ENCODE measurements at regions not wholly inside any gene's neighbourhood (a gene's known extent, or its start where the extent isn't known, plus 50 kb on each side); places are given as distances from the start of the nearest gene placed in this dataset.
A peak's percentile ranks its signal among the peaks of the same experiment; 100 is the strongest.

DNA sequence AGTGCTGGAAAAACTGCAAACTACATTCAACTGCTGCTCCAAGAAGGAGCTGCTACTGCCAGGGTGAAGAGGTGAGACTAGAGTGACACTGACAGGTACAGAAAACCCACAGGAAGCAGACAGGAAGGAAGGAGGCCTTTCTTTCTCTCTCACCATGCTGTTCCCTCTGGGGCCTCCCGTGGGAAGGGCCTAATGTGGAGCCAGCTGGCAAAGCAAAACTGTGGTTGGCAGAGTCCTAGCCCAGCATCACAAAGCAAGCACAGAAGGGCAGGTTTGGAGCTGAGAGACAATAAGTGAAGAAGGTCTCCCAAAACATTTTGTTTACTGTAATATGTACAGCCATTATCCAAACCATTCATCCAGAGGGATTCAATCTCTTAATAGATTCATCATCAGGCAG is 122.5 kb upstream of the MAX start:
- no peak for DNase-seq (ENCODE audit: low spot score)

GRCh38 chr14:65225299-65226159 is 123.2 kb upstream of the MAX start:
- no peak for DNase-seq (ENCODE audit: low spot score)

- peak; percentile 77 for DNase-seq (ENCODE audit: low spot score)
Observed at GRCh38 chr14:65226824-65227604, 124.7 kb upstream of the MAX start.

DNA sequence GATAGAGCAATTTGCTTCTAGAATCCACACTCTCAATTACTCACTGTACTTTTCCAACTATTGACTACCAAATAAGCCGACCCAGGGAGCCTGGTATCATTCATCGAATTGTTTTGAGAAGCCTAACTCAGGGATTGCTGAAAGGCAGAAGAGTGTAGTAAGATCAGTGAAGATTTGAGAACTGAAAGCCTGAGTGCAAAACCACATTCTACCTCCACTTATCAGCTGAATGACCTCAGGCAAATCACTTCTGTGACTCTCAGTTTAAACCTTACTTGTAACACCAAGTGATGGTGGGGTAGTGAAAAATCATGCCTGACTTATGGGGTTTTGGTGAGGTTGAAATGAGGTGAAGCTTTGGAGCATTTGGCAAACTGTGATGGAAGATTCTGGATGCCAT is 126.1 kb upstream of the MAX start:
- no peak for DNase-seq (ENCODE audit: low spot score)

DNA sequence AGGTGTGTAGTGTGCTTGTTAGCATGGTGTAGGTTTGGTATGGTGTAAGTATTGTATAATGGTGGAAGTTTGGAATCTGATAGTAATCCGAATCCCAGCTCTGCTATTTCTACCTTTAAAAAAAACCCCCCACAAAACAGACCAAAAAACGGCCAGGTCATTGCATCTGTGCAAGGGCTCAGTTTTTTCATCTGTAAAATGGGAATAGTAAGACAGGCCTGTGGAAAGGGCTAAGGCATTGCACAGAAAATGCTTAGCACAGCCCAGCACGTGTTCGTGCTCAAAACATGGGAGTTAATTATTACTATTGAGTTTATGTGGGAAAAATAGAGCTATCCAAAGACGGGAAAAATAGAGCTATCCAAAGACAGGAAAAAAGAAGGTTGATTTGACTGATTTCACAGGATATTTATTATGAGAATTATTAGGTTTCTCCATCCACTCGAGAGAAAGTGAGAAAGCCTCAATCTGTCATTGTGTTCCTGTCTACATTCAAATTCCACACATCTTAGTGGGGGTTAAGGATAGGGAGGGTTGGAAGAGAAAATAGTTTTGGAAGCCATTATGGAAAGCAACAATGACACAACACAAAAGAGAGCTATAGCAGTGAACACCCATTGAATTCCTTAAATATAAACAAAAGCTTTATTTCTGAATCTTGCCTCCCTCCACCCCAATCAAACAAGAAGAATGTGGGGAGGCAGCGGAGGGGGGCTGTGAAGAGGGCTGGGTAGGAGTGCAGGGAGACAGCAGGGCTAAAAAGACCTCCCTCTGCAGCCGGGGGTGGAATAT is 126.8 kb upstream of the MAX start:
- no peak for DNase-seq (ENCODE audit: low spot score)

- DNase-seq (ENCODE audit: low spot score): peak; percentile 52
Observed at GRCh38 chr14:65229748-65230728, 127.7 kb upstream of the MAX start.

DNA sequence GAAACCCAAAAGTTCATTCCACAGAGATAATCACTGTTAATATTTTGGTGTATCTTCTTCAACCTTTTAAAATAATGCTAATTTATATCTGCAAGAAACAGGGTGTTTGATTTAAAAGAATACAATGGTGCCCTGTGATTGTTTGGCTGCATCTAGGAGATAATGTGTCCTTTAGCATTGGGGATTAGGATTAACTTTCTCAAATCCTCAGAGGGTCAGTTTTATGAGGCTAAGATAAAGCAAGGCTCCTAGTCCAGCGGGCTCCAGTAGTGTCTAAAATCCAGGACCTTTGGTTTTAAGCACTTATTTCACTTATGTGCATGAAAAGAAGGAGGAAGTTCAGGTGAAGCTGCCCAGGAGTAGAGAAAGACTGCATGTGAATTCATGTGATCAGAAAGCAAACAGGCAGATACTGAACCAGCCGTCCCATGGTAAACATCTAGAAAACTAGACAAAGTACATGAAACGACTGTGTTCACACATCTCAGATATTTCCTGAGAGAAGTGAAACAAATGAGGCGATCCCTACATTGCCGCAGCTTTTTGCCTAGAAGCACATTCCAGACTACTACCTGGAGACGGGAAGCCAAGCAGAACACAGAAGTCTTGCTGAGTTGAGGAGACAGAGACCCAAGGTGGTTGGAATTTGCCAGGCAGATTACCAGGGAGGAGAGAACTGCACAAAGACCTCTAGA is 129.1 kb upstream of the MAX start:
- no peak for DNase-seq (ENCODE audit: low spot score)

- DNase-seq (ENCODE audit: low spot score): no peak
Observed at GRCh38 chr14:65234752-65235361, 132.5 kb upstream of the MAX start.

GRCh38 chr14:65237023-65237814 is 134.9 kb upstream of the MAX start:
- no peak for DNase-seq (ENCODE audit: low spot score)

DNA sequence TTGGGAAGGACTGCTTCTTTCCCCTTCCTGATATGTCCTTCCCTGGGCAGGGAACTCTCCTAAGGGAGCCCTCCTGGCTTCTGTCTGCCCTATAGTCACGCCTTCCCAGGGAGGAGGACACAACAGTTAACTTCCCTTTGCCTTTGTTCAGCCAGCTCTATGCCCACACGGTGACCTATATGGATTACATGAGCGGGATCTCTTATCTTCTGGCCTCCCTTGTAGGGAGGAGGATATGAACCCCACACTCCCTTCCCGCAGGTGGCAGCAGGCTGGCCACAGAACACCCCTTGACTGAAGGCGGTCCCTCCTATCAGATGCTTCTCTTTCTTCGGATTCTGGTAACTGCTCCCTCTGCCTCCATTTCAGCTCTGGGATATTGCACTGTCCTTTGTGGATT is 135.6 kb upstream of the MAX start:
- no peak for DNase-seq (ENCODE audit: low spot score)

DNA sequence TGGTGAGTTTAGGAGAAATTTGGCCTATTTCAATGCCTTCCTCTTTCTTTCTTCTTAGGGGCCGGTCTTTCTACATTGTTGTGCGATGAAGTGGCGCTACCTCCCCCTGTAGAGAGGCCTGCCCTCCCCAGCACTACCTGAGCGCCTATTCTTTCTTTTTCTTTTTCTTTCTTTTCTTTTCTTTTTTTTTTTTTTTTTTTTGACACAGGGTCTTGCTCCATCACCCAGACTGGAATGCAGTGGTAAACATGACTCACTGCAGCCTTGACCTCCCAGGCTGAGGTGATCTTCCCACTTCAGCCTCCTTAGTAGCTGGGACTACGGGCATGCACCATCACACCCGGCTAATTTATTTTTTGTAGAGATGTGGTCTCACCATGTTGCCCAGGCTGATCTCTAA is 136.1 kb upstream of the MAX start:
- peak; percentile 47 for DNase-seq (ENCODE audit: low spot score)

- DNase-seq (ENCODE audit: low spot score): no peak
Observed at GRCh38 chr14:65239143-65239937, 137.0 kb upstream of the MAX start.

- no peak for DNase-seq (ENCODE audit: low spot score)
Observed at GRCh38 chr14:65239938-65240296, 137.6 kb upstream of the MAX start.

DNA sequence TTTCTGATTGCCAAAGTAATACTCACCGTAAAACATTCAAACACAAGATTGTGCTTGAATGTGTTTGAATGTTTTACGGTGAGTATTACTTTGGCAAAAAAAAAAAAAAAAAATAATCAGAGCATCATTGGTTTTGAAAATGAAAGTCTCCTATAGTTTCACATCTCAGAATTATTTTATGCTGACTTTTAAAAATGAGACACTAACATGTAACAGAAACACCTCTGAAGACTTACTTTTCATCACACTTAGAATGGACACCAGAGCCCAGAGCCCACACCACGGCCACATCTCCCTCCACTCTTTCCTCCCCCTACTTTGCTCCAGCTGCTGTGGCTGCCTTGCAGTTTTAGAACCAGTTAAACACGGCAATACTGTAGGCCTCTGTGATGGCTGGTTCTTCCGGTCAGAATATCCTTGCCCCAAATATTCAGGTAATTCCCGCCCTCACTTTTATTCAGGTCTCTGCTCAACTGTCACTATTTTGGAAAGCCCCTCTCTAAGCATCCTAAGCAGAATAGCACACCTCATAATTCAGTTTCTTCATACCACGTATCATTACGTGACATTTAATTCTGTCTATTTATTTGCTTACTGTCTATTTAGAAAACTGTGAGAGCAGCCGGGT is 138.9 kb upstream of the MAX start:
- no peak for DNase-seq (ENCODE audit: low spot score)

DNA sequence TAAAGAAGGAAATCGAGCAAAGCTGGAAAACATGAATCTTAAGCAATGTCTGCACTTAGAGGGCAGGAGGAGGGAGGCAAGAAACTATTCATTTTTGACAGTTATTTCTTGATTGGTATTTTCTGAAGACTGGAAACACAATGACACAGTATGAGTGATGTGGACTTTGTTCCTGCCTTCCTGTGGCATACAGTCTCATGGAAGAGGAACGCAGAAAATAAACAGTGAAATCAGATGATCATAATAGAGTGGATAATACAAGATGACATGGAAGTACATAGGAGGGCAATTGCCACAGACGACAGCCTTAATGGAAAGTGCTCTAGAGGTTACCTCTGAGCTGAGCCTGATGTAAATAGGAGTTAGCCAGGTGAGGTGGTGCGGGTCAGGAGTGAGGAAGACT is 140.4 kb upstream of the MAX start:
- DNase-seq (ENCODE audit: low spot score): no peak

DNA sequence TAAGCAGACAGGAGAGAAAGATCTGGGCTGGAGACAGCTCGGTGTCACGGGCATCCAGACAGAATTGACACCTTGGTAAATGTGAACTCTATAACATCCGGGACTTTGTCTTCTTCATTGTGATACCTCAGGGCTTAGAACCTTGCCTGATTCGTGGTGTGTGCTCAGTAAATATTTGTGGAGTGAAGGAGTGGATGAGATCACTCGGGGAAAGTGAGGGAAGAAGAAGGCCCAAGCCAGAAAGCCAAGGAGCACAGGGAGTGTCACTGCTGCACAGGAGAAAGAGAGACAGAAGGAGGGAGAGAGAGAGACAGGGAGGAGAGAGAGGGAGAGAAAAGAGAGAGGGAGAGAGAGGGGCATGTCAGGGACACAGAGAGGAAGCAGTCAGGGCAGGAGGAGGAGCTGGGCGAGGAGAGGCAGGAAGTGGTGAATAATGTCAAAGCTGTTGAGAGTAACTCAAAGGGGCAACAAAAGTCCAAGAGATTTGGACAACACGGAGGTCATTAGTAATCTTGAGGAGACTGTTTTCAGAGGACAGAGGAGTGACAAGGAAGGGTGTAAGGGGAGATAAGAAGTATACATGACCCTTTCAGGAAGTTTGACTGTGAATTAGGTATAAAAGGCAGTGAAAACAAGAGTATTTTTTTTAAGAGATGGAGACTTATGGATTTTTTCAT is 141.6 kb upstream of the MAX start:
- DNase-seq (ENCODE audit: low spot score): no peak

- DNase-seq (ENCODE audit: low spot score): no peak
Observed at GRCh38 chr14:65249471-65250161, 147.3 kb upstream of the MAX start.
